ENCODE measurements at regions not wholly inside any gene's neighbourhood (a gene's known extent, or its start where the extent isn't known, plus 50 kb on each side); places are given as distances from the start of the nearest gene placed in this dataset.

DNA sequence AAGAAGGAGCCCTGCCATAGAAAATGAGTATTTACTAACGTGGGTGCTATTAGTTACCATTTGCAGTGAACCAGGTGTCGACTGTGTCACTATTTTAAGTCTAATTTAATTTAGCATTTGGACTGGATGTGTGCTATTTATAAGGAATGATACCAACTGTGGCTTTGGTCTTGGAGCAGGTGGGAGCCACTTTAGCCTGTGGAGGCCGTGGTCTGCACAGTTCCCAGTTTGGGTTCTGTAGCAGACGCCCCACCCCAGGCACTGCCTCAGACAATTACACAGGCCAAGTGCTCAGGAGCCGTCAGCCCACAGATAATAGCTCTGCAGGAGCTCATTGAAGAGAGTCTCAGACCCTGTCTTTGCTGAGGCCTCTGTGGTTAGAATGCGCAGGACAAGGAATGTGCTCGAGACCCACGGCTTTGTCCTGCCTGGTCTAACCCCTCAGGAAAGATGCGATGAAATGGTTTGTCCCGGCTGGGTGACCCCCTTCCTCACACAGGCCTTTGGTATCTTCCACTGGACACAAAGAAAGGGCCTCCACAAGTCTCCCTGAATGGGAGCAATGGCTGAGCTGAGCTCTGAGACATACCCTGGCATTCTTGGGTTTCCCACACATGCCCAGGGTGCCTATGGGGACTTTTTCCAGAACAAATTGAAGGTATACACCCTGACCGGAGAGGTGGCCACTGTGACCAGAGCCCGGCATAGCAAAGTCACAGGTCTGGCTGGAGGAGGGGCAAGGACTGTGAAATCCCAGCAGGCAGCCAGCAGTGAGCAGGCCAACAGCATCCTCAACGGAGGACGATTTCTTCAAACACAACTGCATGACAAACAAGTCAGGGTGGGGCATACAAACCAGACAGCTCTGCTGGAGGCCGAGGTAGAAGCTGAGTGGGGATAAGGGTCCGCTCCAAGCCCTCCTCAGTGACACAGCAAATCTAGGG is 251.2 kb downstream of the ARHGAP12 start:
- no peak for TF ChIP-seq ZNF202 (tag by site-specific recombination; IDR thresholded peaks at IDR 0.05; ENCODE audit: borderline replicate concordance)
- TF ChIP-seq, protein P1, sequence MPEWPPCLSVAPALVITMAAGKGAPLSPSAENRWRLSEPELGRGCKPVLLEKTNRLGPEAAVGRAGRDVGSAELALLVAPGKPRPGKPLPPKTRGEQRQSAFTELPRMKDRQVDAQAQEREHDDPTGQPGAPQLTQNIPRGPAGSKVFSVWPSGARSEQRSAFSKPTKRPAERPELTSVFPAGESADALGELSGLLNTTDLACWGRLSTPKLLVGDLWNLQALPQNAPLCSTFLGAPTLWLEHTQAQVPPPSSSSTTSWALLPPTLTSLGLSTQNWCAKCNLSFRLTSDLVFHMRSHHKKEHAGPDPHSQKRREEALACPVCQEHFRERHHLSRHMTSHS (tag by site-specific recombination; IDR thresholded peaks at IDR 0.05): no peak
- TF ChIP-seq, protein P2, sequence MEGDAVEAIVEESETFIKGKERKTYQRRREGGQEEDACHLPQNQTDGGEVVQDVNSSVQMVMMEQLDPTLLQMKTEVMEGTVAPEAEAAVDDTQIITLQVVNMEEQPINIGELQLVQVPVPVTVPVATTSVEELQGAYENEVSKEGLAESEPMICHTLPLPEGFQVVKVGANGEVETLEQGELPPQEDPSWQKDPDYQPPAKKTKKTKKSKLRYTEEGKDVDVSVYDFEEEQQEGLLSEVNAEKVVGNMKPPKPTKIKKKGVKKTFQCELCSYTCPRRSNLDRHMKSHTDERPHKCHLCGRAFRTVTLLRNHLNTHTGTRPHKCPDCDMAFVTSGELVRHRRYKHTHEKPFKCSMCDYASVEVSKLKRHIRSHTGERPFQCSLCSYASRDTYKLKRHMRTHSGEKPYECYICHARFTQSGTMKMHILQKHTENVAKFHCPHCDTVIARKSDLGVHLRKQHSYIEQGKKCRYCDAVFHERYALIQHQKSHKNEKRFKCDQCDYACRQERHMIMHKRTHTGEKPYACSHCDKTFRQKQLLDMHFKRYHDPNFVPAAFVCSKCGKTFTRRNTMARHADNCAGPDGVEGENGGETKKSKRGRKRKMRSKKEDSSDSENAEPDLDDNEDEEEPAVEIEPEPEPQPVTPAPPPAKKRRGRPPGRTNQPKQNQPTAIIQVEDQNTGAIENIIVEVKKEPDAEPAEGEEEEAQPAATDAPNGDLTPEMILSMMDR (tag by site-specific recombination; IDR thresholded peaks at IDR 0.05): no peak
- no peak for TF ChIP-seq ZNF24 (tag by site-specific recombination; IDR thresholded peaks at IDR 0.05)
- TF ChIP-seq, protein P3, sequence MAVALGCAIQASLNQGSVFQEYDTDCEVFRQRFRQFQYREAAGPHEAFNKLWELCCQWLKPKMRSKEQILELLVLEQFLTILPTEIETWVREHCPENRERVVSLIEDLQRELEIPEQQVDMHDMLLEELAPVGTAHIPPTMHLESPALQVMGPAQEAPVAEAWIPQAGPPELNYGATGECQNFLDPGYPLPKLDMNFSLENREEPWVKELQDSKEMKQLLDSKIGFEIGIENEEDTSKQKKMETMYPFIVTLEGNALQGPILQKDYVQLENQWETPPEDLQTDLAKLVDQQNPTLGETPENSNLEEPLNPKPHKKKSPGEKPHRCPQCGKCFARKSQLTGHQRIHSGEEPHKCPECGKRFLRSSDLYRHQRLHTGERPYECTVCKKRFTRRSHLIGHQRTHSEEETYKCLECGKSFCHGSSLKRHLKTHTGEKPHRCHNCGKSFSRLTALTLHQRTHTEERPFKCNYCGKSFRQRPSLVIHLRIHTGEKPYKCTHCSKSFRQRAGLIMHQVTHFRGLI (tag by site-specific recombination; IDR thresholded peaks at IDR 0.05): no peak
- TF ChIP-seq ZNF777 (tag by site-specific recombination; IDR thresholded peaks at IDR 0.05; ENCODE audit: borderline replicate concordance): no peak

All from HEK293 (cell line).